ENCODE measurements at regions not wholly inside any gene's neighbourhood (a gene's known extent, or its start where the extent isn't known, plus 50 kb on each side); places are given as distances from the start of the nearest gene placed in this dataset.

- H3K9me3 ChIP-seq (ENCODE audit: control insufficient read depth in 5 of 5, low read length in 5 of 5) = no peaks in the 10 kb centered on the region
- H3K27me3 ChIP-seq (ENCODE audit: control insufficient read depth in 5 of 5, insufficient read depth in 4 of 5, low read length in 5 of 5) = peaks cover 0 to 4% (median 0%) of the 10 kb centered on the region in 5 donors
- H3K27ac ChIP-seq (ENCODE audit: low read depth, low read length) = no peak overlapping the region
- no peak overlapping the region for H3K9ac ChIP-seq (ENCODE audit: low read length in 5 of 5)
- no peaks in the 10 kb centered on the region for H3K36me3 ChIP-seq (ENCODE audit: control insufficient read depth in 5 of 5, insufficient read depth in 5 of 5, low read length in 5 of 5)
- H3K4me3 ChIP-seq (ENCODE audit: low read depth in 1 of 5, low read length in 5 of 5) = no peak overlapping the region
- H3K4me1 ChIP-seq (ENCODE audit: control insufficient read depth in 5 of 5, insufficient read depth in 5 of 5, low read length in 5 of 5) = no peaks in the 10 kb centered on the region
Observed at GRCh38 chr18:78779996-78780718, 199.5 kb upstream of the SALL3 start.

- H3K9ac ChIP-seq (ENCODE audit: low read length in 5 of 5) = no peak overlapping the region
- H3K4me3 ChIP-seq (ENCODE audit: low read depth in 1 of 5, low read length in 5 of 5) = no peak overlapping the region
- H3K27me3 ChIP-seq (ENCODE audit: control insufficient read depth in 5 of 5, insufficient read depth in 4 of 5, low read length in 5 of 5) = peaks cover 0 to 4% (median 0%) of the 10 kb centered on the region in 5 donors
- no peaks in the 10 kb centered on the region for H3K9me3 ChIP-seq (ENCODE audit: control insufficient read depth in 5 of 5, low read length in 5 of 5)
- no peaks in the 10 kb centered on the region for H3K4me1 ChIP-seq (ENCODE audit: control insufficient read depth in 5 of 5, insufficient read depth in 5 of 5, low read length in 5 of 5)
- H3K36me3 ChIP-seq (ENCODE audit: control insufficient read depth in 5 of 5, insufficient read depth in 5 of 5, low read length in 5 of 5) = no peaks in the 10 kb centered on the region
- H3K27ac ChIP-seq (ENCODE audit: low read depth, low read length) = no peak overlapping the region
Observed at GRCh38 chr18:78780719-78781600, 198.7 kb upstream of the SALL3 start.

- no peak overlapping the region for H3K27ac ChIP-seq (ENCODE audit: low read depth, low read length)
Observed at GRCh38 chr18:78781601-78781960, 198.0 kb upstream of the SALL3 start.

GRCh38 chr18:78782951-78783563, 196.6 kb upstream of the SALL3 start:
- Histone ChIP-seq H3K27me3 (ENCODE audit: control insufficient read depth in 5 of 5, insufficient read depth in 4 of 5, low read length in 5 of 5) (peaks cover 0 to 2% (median 0%) of the 10 kb centered on the region in 5 donors), H3K9ac (ENCODE audit: low read length in 5 of 5) (no peak overlapping the region), H3K36me3 (ENCODE audit: control insufficient read depth in 5 of 5, insufficient read depth in 5 of 5, low read length in 5 of 5) (no peaks in the 10 kb centered on the region), H3K4me3 (ENCODE audit: low read depth in 1 of 5, low read length in 5 of 5) (no peak overlapping the region), H3K27ac (ENCODE audit: low read depth, low read length) (no peak overlapping the region), H3K4me1 (ENCODE audit: control insufficient read depth in 5 of 5, insufficient read depth in 5 of 5, low read length in 5 of 5) (no peaks in the 10 kb centered on the region), H3K9me3 (ENCODE audit: control insufficient read depth in 5 of 5, low read length in 5 of 5) (no peaks in the 10 kb centered on the region)

More at GRCh38 chr18:78781601-78781960, 198.0 kb upstream of the SALL3 start:
- Histone ChIP-seq H3K27me3 (ENCODE audit: control insufficient read depth in 5 of 5, insufficient read depth in 4 of 5, low read length in 5 of 5) (peaks cover 0 to 4% (median 0%) of the 10 kb centered on the region in 5 donors), H3K4me1 (ENCODE audit: control insufficient read depth in 5 of 5, insufficient read depth in 5 of 5, low read length in 5 of 5) (no peaks in the 10 kb centered on the region), H3K9ac (ENCODE audit: low read length in 5 of 5) (no peak overlapping the region), H3K36me3 (ENCODE audit: control insufficient read depth in 5 of 5, insufficient read depth in 5 of 5, low read length in 5 of 5) (no peaks in the 10 kb centered on the region), H3K9me3 (ENCODE audit: control insufficient read depth in 5 of 5, low read length in 5 of 5) (no peaks in the 10 kb centered on the region), H3K4me3 (ENCODE audit: low read depth in 1 of 5, low read length in 5 of 5) (no peak overlapping the region)

- H3K36me3 ChIP-seq (ENCODE audit: control insufficient read depth in 5 of 5, insufficient read depth in 5 of 5, low read length in 5 of 5) = no peaks in the 10 kb centered on the region
- no peak overlapping the region for H3K4me3 ChIP-seq (ENCODE audit: low read depth in 1 of 5, low read length in 5 of 5)
- H3K27ac ChIP-seq (ENCODE audit: low read depth, low read length) = no peak overlapping the region
- H3K9ac ChIP-seq (ENCODE audit: low read length in 5 of 5) = no peak overlapping the region
- H3K9me3 ChIP-seq (ENCODE audit: control insufficient read depth in 5 of 5, low read length in 5 of 5) = no peaks in the 10 kb centered on the region
- peaks cover 0 to 2% (median 0%) of the 10 kb centered on the region in 5 donors for H3K27me3 ChIP-seq (ENCODE audit: control insufficient read depth in 5 of 5, insufficient read depth in 4 of 5, low read length in 5 of 5)
- no peaks in the 10 kb centered on the region for H3K4me1 ChIP-seq (ENCODE audit: control insufficient read depth in 5 of 5, insufficient read depth in 5 of 5, low read length in 5 of 5)
Observed at GRCh38 chr18:78783564-78783960, 196.1 kb upstream of the SALL3 start.

- H3K9me3 ChIP-seq (ENCODE audit: control insufficient read depth in 5 of 5, low read length in 5 of 5) = no peaks in the 10 kb centered on the region
- no peaks in the 10 kb centered on the region for H3K36me3 ChIP-seq (ENCODE audit: control insufficient read depth in 5 of 5, insufficient read depth in 5 of 5, low read length in 5 of 5)
- no peak overlapping the region for H3K4me3 ChIP-seq (ENCODE audit: low read depth in 1 of 5, low read length in 5 of 5)
- no peak overlapping the region for H3K9ac ChIP-seq (ENCODE audit: low read length in 5 of 5)
- H3K27me3 ChIP-seq (ENCODE audit: control insufficient read depth in 5 of 5, insufficient read depth in 4 of 5, low read length in 5 of 5) = peaks cover 0 to 2% (median 0%) of the 10 kb centered on the region in 5 donors
- H3K27ac ChIP-seq (ENCODE audit: low read depth, low read length) = no peak overlapping the region
- no peaks in the 10 kb centered on the region for H3K4me1 ChIP-seq (ENCODE audit: control insufficient read depth in 5 of 5, insufficient read depth in 5 of 5, low read length in 5 of 5)
Observed at GRCh38 chr18:78784861-78785260, 194.8 kb upstream of the SALL3 start.

GRCh38 chr18:78785706-78786105, 193.9 kb upstream of the SALL3 start:
- H3K4me3 ChIP-seq (ENCODE audit: low read depth in 1 of 5, low read length in 5 of 5) = no peak overlapping the region
- no peaks in the 10 kb centered on the region for H3K36me3 ChIP-seq (ENCODE audit: control insufficient read depth in 5 of 5, insufficient read depth in 5 of 5, low read length in 5 of 5)
- peaks cover 0 to 6% (median 0%) of the 10 kb centered on the region in 5 donors for H3K27me3 ChIP-seq (ENCODE audit: control insufficient read depth in 5 of 5, insufficient read depth in 4 of 5, low read length in 5 of 5)

GRCh38 chr18:78786776-78787175, 192.8 kb upstream of the SALL3 start:
- Histone ChIP-seq H3K4me3 (ENCODE audit: low read depth in 1 of 5, low read length in 5 of 5) (no peak overlapping the region), H3K36me3 (ENCODE audit: control insufficient read depth in 5 of 5, insufficient read depth in 5 of 5, low read length in 5 of 5) (no peaks in the 10 kb centered on the region), H3K9ac (ENCODE audit: low read length in 5 of 5) (no peak overlapping the region), H3K27ac (ENCODE audit: low read depth, low read length) (no peak overlapping the region), H3K27me3 (ENCODE audit: control insufficient read depth in 5 of 5, insufficient read depth in 4 of 5, low read length in 5 of 5) (peaks cover 0 to 6% (median 5%) of the 10 kb centered on the region in 5 donors), H3K4me1 (ENCODE audit: control insufficient read depth in 5 of 5, insufficient read depth in 5 of 5, low read length in 5 of 5) (no peaks in the 10 kb centered on the region), H3K9me3 (ENCODE audit: control insufficient read depth in 5 of 5, low read length in 5 of 5) (no peaks in the 10 kb centered on the region)

More at GRCh38 chr18:78785706-78786105, 193.9 kb upstream of the SALL3 start:
- H3K4me1 ChIP-seq (ENCODE audit: control insufficient read depth in 5 of 5, insufficient read depth in 5 of 5, low read length in 5 of 5) = no peaks in the 10 kb centered on the region
- H3K9ac ChIP-seq (ENCODE audit: low read length in 5 of 5) = no peak overlapping the region
- no peaks in the 10 kb centered on the region for H3K9me3 ChIP-seq (ENCODE audit: control insufficient read depth in 5 of 5, low read length in 5 of 5)
- no peak overlapping the region for H3K27ac ChIP-seq (ENCODE audit: low read depth, low read length)

- peaks cover 0 to 8% (median 5%) of the 10 kb centered on the region in 5 donors for H3K27me3 ChIP-seq (ENCODE audit: control insufficient read depth in 5 of 5, insufficient read depth in 4 of 5, low read length in 5 of 5)
Observed at GRCh38 chr18:78787751-78788150, 191.9 kb upstream of the SALL3 start.

GRCh38 chr18:78788161-78788560, 191.5 kb upstream of the SALL3 start:
- Histone ChIP-seq H3K27me3 (ENCODE audit: control insufficient read depth in 5 of 5, insufficient read depth in 4 of 5, low read length in 5 of 5) (peaks cover 0 to 12% (median 5%) of the 10 kb centered on the region in 5 donors), H3K36me3 (ENCODE audit: control insufficient read depth in 5 of 5, insufficient read depth in 5 of 5, low read length in 5 of 5) (no peaks in the 10 kb centered on the region), H3K9ac (ENCODE audit: low read length in 5 of 5) (no peak overlapping the region), H3K4me1 (ENCODE audit: control insufficient read depth in 5 of 5, insufficient read depth in 5 of 5, low read length in 5 of 5) (no peaks in the 10 kb centered on the region), H3K4me3 (ENCODE audit: low read depth in 1 of 5, low read length in 5 of 5) (no peak overlapping the region), H3K27ac (ENCODE audit: low read depth, low read length) (no peak overlapping the region), H3K9me3 (ENCODE audit: control insufficient read depth in 5 of 5, low read length in 5 of 5) (no peaks in the 10 kb centered on the region)

More at GRCh38 chr18:78787751-78788150, 191.9 kb upstream of the SALL3 start:
- Histone ChIP-seq H3K4me3 (ENCODE audit: low read depth in 1 of 5, low read length in 5 of 5) (no peak overlapping the region), H3K4me1 (ENCODE audit: control insufficient read depth in 5 of 5, insufficient read depth in 5 of 5, low read length in 5 of 5) (no peaks in the 10 kb centered on the region), H3K9me3 (ENCODE audit: control insufficient read depth in 5 of 5, low read length in 5 of 5) (no peaks in the 10 kb centered on the region), H3K36me3 (ENCODE audit: control insufficient read depth in 5 of 5, insufficient read depth in 5 of 5, low read length in 5 of 5) (no peaks in the 10 kb centered on the region), H3K9ac (ENCODE audit: low read length in 5 of 5) (no peak overlapping the region), H3K27ac (ENCODE audit: low read depth, low read length) (no peak overlapping the region)
